ENCODE measurements at regions not wholly inside any gene's neighbourhood (a gene's known extent, or its start where the extent isn't known, plus 50 kb on each side); places are given as distances from the start of the nearest gene placed in this dataset.

DNA sequence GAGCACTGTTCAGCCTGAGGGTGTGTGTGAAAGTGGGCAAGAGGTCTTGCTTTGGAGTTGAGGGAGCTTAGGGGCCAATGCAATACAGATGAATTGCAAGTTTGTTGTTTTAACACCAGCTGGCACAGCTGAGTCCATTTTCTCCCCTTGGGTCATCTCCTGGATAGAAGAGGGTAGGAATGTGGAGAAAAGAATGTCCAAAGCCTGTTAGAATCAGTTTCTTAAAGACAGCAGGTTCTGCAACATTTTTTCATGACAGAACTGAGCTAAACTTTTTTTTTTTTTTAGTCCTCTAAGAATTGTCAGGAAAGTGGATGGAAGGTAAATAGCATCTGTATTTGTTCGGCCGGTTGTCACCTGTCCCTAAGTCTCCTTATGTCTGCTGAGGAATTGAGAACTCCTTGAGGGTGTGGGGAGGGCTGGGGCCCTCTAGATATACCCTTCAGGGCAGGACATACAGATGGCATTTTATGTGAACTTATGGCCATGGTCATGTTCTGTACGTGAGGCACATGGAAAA, 211.1 kb upstream of the CADM1 start:
- TF ChIP-seq, protein P1, sequence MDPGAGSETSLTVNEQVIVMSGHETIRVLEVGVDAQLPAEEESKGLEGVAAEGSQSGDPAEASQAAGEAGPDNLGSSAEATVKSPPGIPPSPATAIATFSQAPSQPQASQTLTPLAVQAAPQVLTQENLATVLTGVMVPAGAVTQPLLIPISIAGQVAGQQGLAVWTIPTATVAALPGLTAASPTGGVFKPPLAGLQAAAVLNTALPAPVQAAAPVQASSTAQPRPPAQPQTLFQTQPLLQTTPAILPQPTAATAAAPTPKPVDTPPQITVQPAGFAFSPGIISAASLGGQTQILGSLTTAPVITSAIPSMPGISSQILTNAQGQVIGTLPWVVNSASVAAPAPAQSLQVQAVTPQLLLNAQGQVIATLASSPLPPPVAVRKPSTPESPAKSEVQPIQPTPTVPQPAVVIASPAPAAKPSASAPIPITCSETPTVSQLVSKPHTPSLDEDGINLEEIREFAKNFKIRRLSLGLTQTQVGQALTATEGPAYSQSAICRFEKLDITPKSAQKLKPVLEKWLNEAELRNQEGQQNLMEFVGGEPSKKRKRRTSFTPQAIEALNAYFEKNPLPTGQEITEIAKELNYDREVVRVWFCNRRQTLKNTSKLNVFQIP (CRISPR knock-in tag; IDR thresholded peaks at IDR 0.05; ENCODE audit: borderline replicate concordance, low read depth) = no peak
- ATAC-seq = no peak

DNA sequence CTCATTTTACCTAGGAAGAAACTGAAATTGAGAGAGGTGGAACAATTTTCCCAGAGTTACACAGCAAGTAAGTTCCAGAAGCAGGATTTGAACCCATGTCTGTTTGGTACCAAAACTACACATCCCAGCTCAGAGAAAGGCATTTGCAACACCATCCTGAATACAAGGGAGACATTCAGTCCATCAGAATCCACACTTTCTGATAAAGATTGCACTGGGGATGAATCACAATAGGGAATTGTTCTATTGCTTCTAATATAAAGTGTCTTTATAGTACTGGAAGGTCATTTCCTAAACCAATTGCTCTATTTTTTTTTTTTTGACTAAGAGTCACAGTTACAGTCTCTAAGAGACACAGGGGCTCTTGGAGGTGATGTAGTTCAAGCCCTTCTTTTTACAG, 208.1 kb upstream of the CADM1 start:
- TF ChIP-seq ZC3H10 (CRISPR knock-in tag; IDR thresholded peaks at IDR 0.05) (no peak), BACH2 (CRISPR knock-in tag; IDR thresholded peaks at IDR 0.05; ENCODE audit: borderline replicate concordance) (no peak), ZFP30 (CRISPR knock-in tag; IDR thresholded peaks at IDR 0.05) (no peak), OSR1 (CRISPR knock-in tag; IDR thresholded peaks at IDR 0.05) (no peak), CSDC2 (CRISPR knock-in tag; IDR thresholded peaks at IDR 0.05) (no peak), ZFP3 (CRISPR knock-in tag; IDR thresholded peaks at IDR 0.05) (no peak), ESRRG (CRISPR knock-in tag; IDR thresholded peaks at IDR 0.05) (no peak), ZNF565 (CRISPR knock-in tag; conservative IDR thresholded peaks at IDR 0.05; ENCODE audit: low read depth) (no peak), CSRNP3 (CRISPR knock-in tag; IDR thresholded peaks at IDR 0.05) (no peak), TOX (CRISPR knock-in tag; IDR thresholded peaks at IDR 0.05; ENCODE audit: borderline replicate concordance) (no peak), GLIS3 (CRISPR knock-in tag; IDR thresholded peaks at IDR 0.05) (no peak), PPARA (CRISPR knock-in tag; IDR thresholded peaks at IDR 0.05; ENCODE audit: borderline replicate concordance) (no peak), SNAI2 (CRISPR knock-in tag; IDR thresholded peaks at IDR 0.05) (no peak), TCF4 (CRISPR knock-in tag; IDR thresholded peaks at IDR 0.05; ENCODE audit: borderline replicate concordance) (no peak), CREB5 (CRISPR knock-in tag; IDR thresholded peaks at IDR 0.05; ENCODE audit: low read depth) (no peak), ISL1 (CRISPR knock-in tag; IDR thresholded peaks at IDR 0.05) (no peak), PATZ1 (CRISPR knock-in tag; IDR thresholded peaks at IDR 0.05; ENCODE audit: borderline replicate concordance) (no peak)
- TF ChIP-seq, protein P2, sequence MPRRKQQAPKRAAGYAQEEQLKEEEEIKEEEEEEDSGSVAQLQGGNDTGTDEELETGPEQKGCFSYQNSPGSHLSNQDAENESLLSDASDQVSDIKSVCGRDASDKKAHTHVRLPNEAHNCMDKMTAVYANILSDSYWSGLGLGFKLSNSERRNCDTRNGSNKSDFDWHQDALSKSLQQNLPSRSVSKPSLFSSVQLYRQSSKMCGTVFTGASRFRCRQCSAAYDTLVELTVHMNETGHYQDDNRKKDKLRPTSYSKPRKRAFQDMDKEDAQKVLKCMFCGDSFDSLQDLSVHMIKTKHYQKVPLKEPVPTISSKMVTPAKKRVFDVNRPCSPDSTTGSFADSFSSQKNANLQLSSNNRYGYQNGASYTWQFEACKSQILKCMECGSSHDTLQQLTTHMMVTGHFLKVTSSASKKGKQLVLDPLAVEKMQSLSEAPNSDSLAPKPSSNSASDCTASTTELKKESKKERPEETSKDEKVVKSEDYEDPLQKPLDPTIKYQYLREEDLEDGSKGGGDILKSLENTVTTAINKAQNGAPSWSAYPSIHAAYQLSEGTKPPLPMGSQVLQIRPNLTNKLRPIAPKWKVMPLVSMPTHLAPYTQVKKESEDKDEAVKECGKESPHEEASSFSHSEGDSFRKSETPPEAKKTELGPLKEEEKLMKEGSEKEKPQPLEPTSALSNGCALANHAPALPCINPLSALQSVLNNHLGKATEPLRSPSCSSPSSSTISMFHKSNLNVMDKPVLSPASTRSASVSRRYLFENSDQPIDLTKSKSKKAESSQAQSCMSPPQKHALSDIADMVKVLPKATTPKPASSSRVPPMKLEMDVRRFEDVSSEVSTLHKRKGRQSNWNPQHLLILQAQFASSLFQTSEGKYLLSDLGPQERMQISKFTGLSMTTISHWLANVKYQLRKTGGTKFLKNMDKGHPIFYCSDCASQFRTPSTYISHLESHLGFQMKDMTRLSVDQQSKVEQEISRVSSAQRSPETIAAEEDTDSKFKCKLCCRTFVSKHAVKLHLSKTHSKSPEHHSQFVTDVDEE (CRISPR knock-in tag; IDR thresholded peaks at IDR 0.05) = no peak
- TF ChIP-seq, protein P1 (CRISPR knock-in tag; IDR thresholded peaks at IDR 0.05; ENCODE audit: borderline replicate concordance, low read depth) = no peak
- ATAC-seq = no peak

- no peak for ATAC-seq
- TF ChIP-seq, protein P1 (CRISPR knock-in tag; IDR thresholded peaks at IDR 0.05; ENCODE audit: borderline replicate concordance, low read depth) = no peak
- no peak for TF ChIP-seq BACH2 (CRISPR knock-in tag; IDR thresholded peaks at IDR 0.05; ENCODE audit: borderline replicate concordance)
- no peak for TF ChIP-seq RARB (CRISPR knock-in tag; IDR thresholded peaks at IDR 0.05)
- no peak for TF ChIP-seq ESRRG (CRISPR knock-in tag; IDR thresholded peaks at IDR 0.05)
- no peak for TF ChIP-seq CSRNP3 (CRISPR knock-in tag; IDR thresholded peaks at IDR 0.05)
- no peak for TF ChIP-seq ZC3H10 (CRISPR knock-in tag; IDR thresholded peaks at IDR 0.05)
- TF ChIP-seq PATZ1 (CRISPR knock-in tag; IDR thresholded peaks at IDR 0.05; ENCODE audit: borderline replicate concordance) = no peak
- TF ChIP-seq ZNF70 (CRISPR knock-in tag; IDR thresholded peaks at IDR 0.05) = no peak
Measured at GRCh38 chr11:115710980-115711379, 206.8 kb upstream of the CADM1 start.
